RPMI8226 (cell line): ENCODE measurements at regions not wholly inside any gene's neighbourhood (a gene's known extent, or its start where the extent isn't known, plus 50 kb on each side); places are given as distances from the start of the nearest gene placed in this dataset.
A peak's percentile ranks its signal among the peaks of the same experiment; 100 is the strongest.

Experiments
- DNase-seq: peaks from one replicate; pipeline ENCODE4 v3.0.0-alpha.2; 2015

- no peak for DNase-seq
Measured at GRCh38 chr2:173740639-173741038, 224.5 kb downstream of the SP3 start.

- DNase-seq = no peak
Measured at GRCh38 chr2:173741759-173742158, 223.4 kb downstream of the SP3 start.

GRCh38 chr2:173747035-173747434 lies 218.1 kb downstream of the SP3 start:
- DNase-seq = no peak

- no peak for DNase-seq
Measured at GRCh38 chr2:173749315-173749714, 215.9 kb downstream of the SP3 start.

- no peak for DNase-seq
Measured at GRCh38 chr2:173750353-173750801, 214.8 kb downstream of the SP3 start.

- DNase-seq = no peak
Measured at GRCh38 chr2:173750831-173751230, 214.3 kb downstream of the SP3 start.

GRCh38 chr2:173751245-173751975 lies 213.8 kb downstream of the SP3 start:
- no peak for DNase-seq

- peak; percentile 14 for DNase-seq
Measured at GRCh38 chr2:173752152-173752551, 213.0 kb downstream of the SP3 start.

GRCh38 chr2:173753441-173753840 lies 211.7 kb downstream of the SP3 start:
- no peak for DNase-seq

GRCh38 chr2:173754165-173754564 lies 211.0 kb downstream of the SP3 start:
- DNase-seq = no peak

- DNase-seq = no peak
Measured at GRCh38 chr2:173754837-173755236, 210.3 kb downstream of the SP3 start.

- no peak for DNase-seq
Measured at GRCh38 chr2:173755798-173756197, 209.4 kb downstream of the SP3 start.

- DNase-seq = no peak
Measured at GRCh38 chr2:173759959-173760358, 205.2 kb downstream of the SP3 start.

- DNase-seq = no peak
Measured at GRCh38 chr2:173760553-173760952, 204.6 kb downstream of the SP3 start.

- DNase-seq = no peak
Measured at GRCh38 chr2:173761603-173762119, 203.5 kb downstream of the SP3 start.

GRCh38 chr2:173762221-173762620 lies 203.0 kb downstream of the SP3 start:
- no peak for DNase-seq

- no peak for DNase-seq
Measured at GRCh38 chr2:173762864-173763263, 202.3 kb downstream of the SP3 start.

- no peak for DNase-seq
Measured at GRCh38 chr2:173763641-173764040, 201.5 kb downstream of the SP3 start.

- no peak for DNase-seq
Measured at GRCh38 chr2:173764094-173764493, 201.1 kb downstream of the SP3 start.

- no peak for DNase-seq
Measured at GRCh38 chr2:173766537-173767289, 198.5 kb downstream of the SP3 start.

GRCh38 chr2:173770947-173771678 lies 194.1 kb downstream of the SP3 start:
- DNase-seq = no peak

GRCh38 chr2:173772205-173772604 lies 193.0 kb downstream of the SP3 start:
- no peak for DNase-seq

- DNase-seq = no peak
Measured at GRCh38 chr2:173773076-173773475, 192.1 kb downstream of the SP3 start.
